ENCODE measurements at regions not wholly inside any gene's neighbourhood (a gene's known extent, or its start where the extent isn't known, plus 50 kb on each side); places are given as distances from the start of the nearest gene placed in this dataset.

- H4K20me1 ChIP-seq (ENCODE audit: insufficient read depth) = no peaks in the 10 kb centered on the region
- 10 to 30% methylated on average over 1 of the region's 1 CpG for WGBS, 2 experiments (ENCODE audit: low coverage in 1 of 2, low lambda C conversion rate in 2 of 2, missing lambda C conversion rate in 2 of 2)
- H3F3A ChIP-seq (ENCODE audit: insufficient read depth) = no peaks in the 10 kb centered on the region
- H2AFZ ChIP-seq = no peak overlapping the region
- no peaks in the 10 kb centered on the region for H3K27me3 ChIP-seq (replicated peaks; ENCODE audit: insufficient read depth)
- no peak for DNase-seq
- H3K4me3 ChIP-seq = no peak overlapping the region
- no peak overlapping the region for H3K9ac ChIP-seq
- H3K36me3 ChIP-seq (ENCODE audit: low read depth) = no peaks in the 10 kb centered on the region
- no peak overlapping the region for H3K4me2 ChIP-seq (ENCODE audit: unreplicated experiment)
- H3K4me1 ChIP-seq (ENCODE audit: insufficient read depth) = no peaks in the 10 kb centered on the region
- no peaks in the 10 kb centered on the region for H3K9me3 ChIP-seq (ENCODE audit: low read depth)
- in situ Hi-C loops (cut with MboI) = no loop called here
- H3K9me2 ChIP-seq (ENCODE audit: insufficient read depth) = no peaks in the 10 kb centered on the region
- TF ChIP-seq EZH2 (IDR thresholded peaks at IDR 0.05; ENCODE audit: insufficient read depth, poor library complexity, severe bottlenecking) (no peak), EZH2phosphoT487 (IDR thresholded peaks at IDR 0.05; ENCODE audit: insufficient read depth, low read depth) (no peak)
- no peaks in the 10 kb centered on the region for H3K79me2 ChIP-seq (ENCODE audit: insufficient read depth)
- no peak overlapping the region for H3K27ac ChIP-seq
Observed at GRCh38 chr3:80099559-80100066, 331.8 kb upstream of the ROBO1 start.

- no peaks in the 10 kb centered on the region for H3K36me3 ChIP-seq (ENCODE audit: low read depth)
- H3K9me2 ChIP-seq (ENCODE audit: insufficient read depth) = no peaks in the 10 kb centered on the region
- no peaks in the 10 kb centered on the region for H3K27me3 ChIP-seq (replicated peaks; ENCODE audit: insufficient read depth)
- H3K4me3 ChIP-seq = no peak overlapping the region
- TF ChIP-seq EZH2phosphoT487 (IDR thresholded peaks at IDR 0.05; ENCODE audit: insufficient read depth, low read depth) = no peak
- TF ChIP-seq EZH2 (IDR thresholded peaks at IDR 0.05; ENCODE audit: insufficient read depth, poor library complexity, severe bottlenecking) = no peak
- 11 to 12% methylated on average over 2 of the region's 2 CpGs for WGBS, 2 experiments (ENCODE audit: low coverage in 1 of 2, low lambda C conversion rate in 2 of 2, missing lambda C conversion rate in 2 of 2)
- no peaks in the 10 kb centered on the region for H4K20me1 ChIP-seq (ENCODE audit: insufficient read depth)
- in situ Hi-C loops (cut with MboI) = no loop called here
- no peak overlapping the region for H2AFZ ChIP-seq
- H3F3A ChIP-seq (ENCODE audit: insufficient read depth) = no peaks in the 10 kb centered on the region
- no peaks in the 10 kb centered on the region for H3K9me3 ChIP-seq (ENCODE audit: low read depth)
- peak; percentile 0 for DNase-seq
- H3K4me1 ChIP-seq (ENCODE audit: insufficient read depth) = no peaks in the 10 kb centered on the region
- H3K27ac ChIP-seq = no peak overlapping the region
- H3K79me2 ChIP-seq (ENCODE audit: insufficient read depth) = no peaks in the 10 kb centered on the region
- no peak overlapping the region for H3K4me2 ChIP-seq (ENCODE audit: unreplicated experiment)
- H3K9ac ChIP-seq = no peak overlapping the region
Observed at GRCh38 chr3:80097674-80098073, 329.9 kb upstream of the ROBO1 start.

GRCh38 chr3:80096909-80097308, 329.1 kb upstream of the ROBO1 start:
- Histone ChIP-seq H3K27me3 (replicated peaks; ENCODE audit: insufficient read depth) (no peaks in the 10 kb centered on the region), H3K9ac (no peak overlapping the region), H3K4me3 (no peak overlapping the region), H3K79me2 (ENCODE audit: insufficient read depth) (no peaks in the 10 kb centered on the region), H3K27ac (no peak overlapping the region), H3F3A (ENCODE audit: insufficient read depth) (no peaks in the 10 kb centered on the region), H2AFZ (no peak overlapping the region), H3K9me2 (ENCODE audit: insufficient read depth) (no peaks in the 10 kb centered on the region), H4K20me1 (ENCODE audit: insufficient read depth) (no peaks in the 10 kb centered on the region), H3K36me3 (ENCODE audit: low read depth) (no peaks in the 10 kb centered on the region), H3K4me1 (ENCODE audit: insufficient read depth) (no peaks in the 10 kb centered on the region), H3K9me3 (ENCODE audit: low read depth) (no peaks in the 10 kb centered on the region), H3K4me2 (ENCODE audit: unreplicated experiment) (no peak overlapping the region)
- DNase-seq = no peak
- TF ChIP-seq EZH2 (IDR thresholded peaks at IDR 0.05; ENCODE audit: insufficient read depth, poor library complexity, severe bottlenecking) (no peak), EZH2phosphoT487 (IDR thresholded peaks at IDR 0.05; ENCODE audit: insufficient read depth, low read depth) (no peak)
- WGBS, 2 experiments (ENCODE audit: low coverage in 1 of 2, low lambda C conversion rate in 2 of 2, missing lambda C conversion rate in 2 of 2) = 17 to 27% methylated on average over 2 of the region's 2 CpGs
- in situ Hi-C loops (cut with MboI) = no loop called here

- no peaks in the 10 kb centered on the region for H3F3A ChIP-seq (ENCODE audit: insufficient read depth)
- no peaks in the 10 kb centered on the region for H4K20me1 ChIP-seq (ENCODE audit: insufficient read depth)
- no peak overlapping the region for H3K9ac ChIP-seq
- no peaks in the 10 kb centered on the region for H3K9me2 ChIP-seq (ENCODE audit: insufficient read depth)
- WGBS, 2 experiments (ENCODE audit: low coverage in 1 of 2, low lambda C conversion rate in 2 of 2, missing lambda C conversion rate in 2 of 2) = 0 to 10% methylated on average over 1 of the region's 1 CpG
- H3K4me3 ChIP-seq = no peak overlapping the region
- TF ChIP-seq EZH2phosphoT487 (IDR thresholded peaks at IDR 0.05; ENCODE audit: insufficient read depth, low read depth) (no peak), EZH2 (IDR thresholded peaks at IDR 0.05; ENCODE audit: insufficient read depth, poor library complexity, severe bottlenecking) (no peak)
- no peaks in the 10 kb centered on the region for H3K4me1 ChIP-seq (ENCODE audit: insufficient read depth)
- H3K36me3 ChIP-seq (ENCODE audit: low read depth) = no peaks in the 10 kb centered on the region
- no peaks in the 10 kb centered on the region for H3K27me3 ChIP-seq (replicated peaks; ENCODE audit: insufficient read depth)
- H3K79me2 ChIP-seq (ENCODE audit: insufficient read depth) = no peaks in the 10 kb centered on the region
- no peak overlapping the region for H2AFZ ChIP-seq
- in situ Hi-C loops (cut with MboI) = no loop called here
- no peaks in the 10 kb centered on the region for H3K9me3 ChIP-seq (ENCODE audit: low read depth)
- H3K27ac ChIP-seq = no peak overlapping the region
- no peak for DNase-seq
- H3K4me2 ChIP-seq (ENCODE audit: unreplicated experiment) = no peak overlapping the region
Observed at GRCh38 chr3:80094589-80094988, 326.8 kb upstream of the ROBO1 start.

- Histone ChIP-seq H4K20me1 (ENCODE audit: insufficient read depth) (no peaks in the 10 kb centered on the region), H3K27me3 (replicated peaks; ENCODE audit: insufficient read depth) (no peaks in the 10 kb centered on the region), H3K27ac (no peak overlapping the region), H3K9ac (no peak overlapping the region), H3K4me2 (ENCODE audit: unreplicated experiment) (no peak overlapping the region), H3F3A (ENCODE audit: insufficient read depth) (no peaks in the 10 kb centered on the region), H3K4me3 (no peak overlapping the region), H3K9me3 (ENCODE audit: low read depth) (no peaks in the 10 kb centered on the region), H3K36me3 (ENCODE audit: low read depth) (no peaks in the 10 kb centered on the region), H3K79me2 (ENCODE audit: insufficient read depth) (no peaks in the 10 kb centered on the region), H2AFZ (no peak overlapping the region), H3K4me1 (ENCODE audit: insufficient read depth) (no peaks in the 10 kb centered on the region), H3K9me2 (ENCODE audit: insufficient read depth) (no peaks in the 10 kb centered on the region)
- no peak for TF ChIP-seq EZH2phosphoT487 (IDR thresholded peaks at IDR 0.05; ENCODE audit: insufficient read depth, low read depth)
- no peak for TF ChIP-seq EZH2 (IDR thresholded peaks at IDR 0.05; ENCODE audit: insufficient read depth, poor library complexity, severe bottlenecking)
- 2 to 10% methylated on average over 1 of the region's 1 CpG for WGBS, 2 experiments (ENCODE audit: low coverage in 1 of 2, low lambda C conversion rate in 2 of 2, missing lambda C conversion rate in 2 of 2)
- in situ Hi-C loops (cut with MboI) = no loop called here
- peak; percentile 29 for DNase-seq
Observed at GRCh38 chr3:80087767-80088166, 320.0 kb upstream of the ROBO1 start.
